ENCODE measurements at regions not wholly inside any gene's neighbourhood (a gene's known extent, or its start where the extent isn't known, plus 50 kb on each side); places are given as distances from the start of the nearest gene placed in this dataset.
A peak's percentile ranks its signal among the peaks of the same experiment; 100 is the strongest.
"Not testable (repeated sequence)": the region's sequence is repeated elsewhere in the genome, so short reads cannot be mapped to it uniquely, and the experiment has no call there.

- DNase-seq (ENCODE audit: low read depth): no peak
These were observed 566.1 kb upstream of the NRP1 start for GRCh38 chr10:33900596-33900995.

GRCh38 chr10:33899578-33900531 is 565.4 kb upstream of the NRP1 start:
- DNase-seq (ENCODE audit: low read depth): no peak

- no peak for DNase-seq (ENCODE audit: low read depth)
These were observed 562.9 kb upstream of the NRP1 start for GRCh38 chr10:33897291-33897752.

GRCh38 chr10:33893506-33893905 is 559.0 kb upstream of the NRP1 start:
- DNase-seq (ENCODE audit: low read depth): peak; percentile 86

GRCh38 chr10:33889371-33889770 is 554.9 kb upstream of the NRP1 start:
- DNase-seq (ENCODE audit: low read depth): no peak

- no peak for DNase-seq (ENCODE audit: low read depth)
These were observed 552.7 kb upstream of the NRP1 start for GRCh38 chr10:33887188-33887587.

- DNase-seq (ENCODE audit: low read depth): no peak
These were observed 551.8 kb upstream of the NRP1 start for GRCh38 chr10:33886299-33886698.

GRCh38 chr10:33884604-33885003 is 550.1 kb upstream of the NRP1 start:
- no peak for DNase-seq (ENCODE audit: low read depth)

- no peak for DNase-seq (ENCODE audit: low read depth)
These were observed 549.4 kb upstream of the NRP1 start for GRCh38 chr10:33883881-33884280.

GRCh38 chr10:33882996-33883395 is 548.5 kb upstream of the NRP1 start:
- DNase-seq (ENCODE audit: low read depth): no peak

GRCh38 chr10:33880291-33880690 is 545.8 kb upstream of the NRP1 start:
- DNase-seq (ENCODE audit: low read depth): no peak

GRCh38 chr10:33878238-33878786 is 543.8 kb upstream of the NRP1 start:
- no peak for DNase-seq (ENCODE audit: low read depth)

GRCh38 chr10:33876584-33877400 is 542.3 kb upstream of the NRP1 start:
- no peak for DNase-seq (ENCODE audit: low read depth)

GRCh38 chr10:33875924-33876583 is 541.6 kb upstream of the NRP1 start:
- no peak for DNase-seq (ENCODE audit: low read depth)

GRCh38 chr10:33871061-33871956 is 536.8 kb upstream of the NRP1 start:
- no peak for DNase-seq (ENCODE audit: low read depth)

- DNase-seq (ENCODE audit: low read depth): no peak
These were observed 535.0 kb upstream of the NRP1 start for GRCh38 chr10:33869481-33869880.

- DNase-seq (ENCODE audit: low read depth): peak; percentile 83
These were observed 534.6 kb upstream of the NRP1 start for GRCh38 chr10:33869028-33869427.

- not testable (repeated sequence) for DNase-seq (ENCODE audit: low read depth)
These were observed 532.8 kb upstream of the NRP1 start for GRCh38 chr10:33867199-33867789.

GRCh38 chr10:33863352-33863751 is 528.9 kb upstream of the NRP1 start:
- no peak for DNase-seq (ENCODE audit: low read depth)

- DNase-seq (ENCODE audit: low read depth): no peak
These were observed 528.2 kb upstream of the NRP1 start for GRCh38 chr10:33862536-33863105.

Data from forelimb muscle (tissue), 1 donor.